ENCODE measurements at regions not wholly inside any gene's neighbourhood (a gene's known extent, or its start where the extent isn't known, plus 50 kb on each side); places are given as distances from the start of the nearest gene placed in this dataset.
"Not testable (repeated sequence)": the region's sequence is repeated elsewhere in the genome, so short reads cannot be mapped to it uniquely, and the experiment has no call there.

DNA sequence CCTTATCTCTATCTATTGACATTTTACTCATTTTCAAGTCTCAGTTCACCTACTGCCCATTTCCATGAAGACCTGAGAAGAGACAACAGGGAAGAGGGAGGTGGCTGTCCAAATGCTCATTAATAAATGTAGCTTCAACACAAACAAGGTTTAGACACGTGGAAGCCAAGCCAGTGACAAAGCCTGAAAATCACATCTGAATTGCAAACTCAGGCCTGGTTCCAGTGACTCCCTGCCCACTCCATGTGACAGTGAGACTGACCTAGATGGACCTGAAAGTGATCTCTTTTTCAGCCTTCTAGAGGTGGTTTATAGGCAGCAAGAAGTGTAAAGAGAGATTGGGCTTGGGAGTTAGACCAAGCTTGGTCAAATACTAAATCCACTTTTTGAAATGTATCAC is 126.6 kb upstream of the BCL6 start:
- H3K9me3 Mint-ChIP-seq, result no peaks in the 10 kb centered on the region
- H3K4me3 Mint-ChIP-seq, result no peak overlapping the region
- peaks cover 2% of the 10 kb centered on the region for H3K36me3 Mint-ChIP-seq (ENCODE audit: insufficient read depth)
- ATAC-seq (replicated peaks; ENCODE audit: extremely low read depth, poor library complexity, severe bottlenecking) (no peak), DNase-seq (ENCODE audit: low spot score in 2 of 2) (no peak)
- no peak overlapping the region for H3K27ac Mint-ChIP-seq (ENCODE audit: low read depth)
- no peaks in the 10 kb centered on the region for H3K27me3 Mint-ChIP-seq
- H3K4me1 Mint-ChIP-seq, result no peaks in the 10 kb centered on the region

DNA sequence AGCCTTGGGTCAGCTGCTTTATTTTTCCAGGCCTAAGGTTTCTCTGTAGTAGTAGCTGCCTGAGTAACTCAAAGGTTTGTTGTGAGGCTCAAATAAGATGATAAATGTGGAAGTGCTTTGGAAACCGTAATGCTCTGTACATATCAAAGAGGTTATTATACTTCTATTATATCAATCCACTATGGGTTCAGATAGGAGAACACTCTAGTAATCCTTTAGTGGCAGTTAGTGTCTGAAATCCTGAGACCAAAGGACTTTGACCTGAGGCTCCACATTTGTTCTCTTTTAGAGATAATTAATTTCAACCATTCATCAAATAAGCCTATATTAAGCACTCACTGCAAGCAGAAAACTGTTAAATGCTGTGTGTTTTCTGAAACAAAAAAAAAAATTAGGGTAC is 128.6 kb upstream of the BCL6 start:
- Mint-ChIP-seq H3K9me3 (no peaks in the 10 kb centered on the region), H3K27ac (ENCODE audit: low read depth) (no peak overlapping the region), H3K36me3 (ENCODE audit: insufficient read depth) (peaks cover 2% of the 10 kb centered on the region), H3K4me1 (no peaks in the 10 kb centered on the region), H3K4me3 (no peak overlapping the region), H3K27me3 (no peaks in the 10 kb centered on the region)
- DNase-seq (ENCODE audit: low spot score in 2 of 2) (no peak), ATAC-seq (replicated peaks; ENCODE audit: extremely low read depth, poor library complexity, severe bottlenecking) (no peak)

DNA sequence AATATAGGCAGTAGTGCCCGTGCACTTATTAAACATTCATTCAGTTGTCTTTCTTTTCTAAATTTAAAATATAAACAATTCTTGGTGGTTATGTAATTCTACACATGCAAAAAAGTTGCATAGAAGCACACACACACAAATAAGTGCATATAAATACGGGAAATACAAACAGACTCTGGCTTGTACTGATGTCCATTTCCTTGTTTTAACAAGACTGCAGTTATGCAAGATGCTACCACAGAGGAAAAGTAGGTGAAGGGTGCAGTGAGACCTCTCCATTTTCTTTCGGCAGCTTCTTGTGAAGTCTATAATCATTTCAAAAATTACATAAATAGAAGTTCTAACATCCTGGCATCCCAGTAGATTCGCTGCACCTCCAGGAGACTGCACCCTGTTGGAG is 130.6 kb upstream of the BCL6 start:
- no peaks in the 10 kb centered on the region for H3K9me3 Mint-ChIP-seq
- H3K4me3 Mint-ChIP-seq, result no peak overlapping the region
- DNase-seq (ENCODE audit: low spot score in 2 of 2) (no peak), ATAC-seq (replicated peaks; ENCODE audit: extremely low read depth, poor library complexity, severe bottlenecking) (no peak)
- no peaks in the 10 kb centered on the region for H3K27me3 Mint-ChIP-seq
- no peaks in the 10 kb centered on the region for H3K4me1 Mint-ChIP-seq
- peaks cover 2% of the 10 kb centered on the region for H3K36me3 Mint-ChIP-seq (ENCODE audit: insufficient read depth)
- H3K27ac Mint-ChIP-seq (ENCODE audit: low read depth), result no peak overlapping the region

GRCh38 chr3:187878772-187879518 is 133.7 kb upstream of the BCL6 start:
- no peaks in the 10 kb centered on the region for H3K4me1 Mint-ChIP-seq
- no peak overlapping the region for H3K4me3 Mint-ChIP-seq
- no peaks in the 10 kb centered on the region for H3K27me3 Mint-ChIP-seq
- DNase-seq (ENCODE audit: low spot score in 2 of 2) (no peak), ATAC-seq (replicated peaks; ENCODE audit: extremely low read depth, poor library complexity, severe bottlenecking) (no peak)
- H3K36me3 Mint-ChIP-seq (ENCODE audit: insufficient read depth), result peaks cover 2% of the 10 kb centered on the region
- H3K27ac Mint-ChIP-seq (ENCODE audit: low read depth), result no peak overlapping the region
- no peaks in the 10 kb centered on the region for H3K9me3 Mint-ChIP-seq

DNA sequence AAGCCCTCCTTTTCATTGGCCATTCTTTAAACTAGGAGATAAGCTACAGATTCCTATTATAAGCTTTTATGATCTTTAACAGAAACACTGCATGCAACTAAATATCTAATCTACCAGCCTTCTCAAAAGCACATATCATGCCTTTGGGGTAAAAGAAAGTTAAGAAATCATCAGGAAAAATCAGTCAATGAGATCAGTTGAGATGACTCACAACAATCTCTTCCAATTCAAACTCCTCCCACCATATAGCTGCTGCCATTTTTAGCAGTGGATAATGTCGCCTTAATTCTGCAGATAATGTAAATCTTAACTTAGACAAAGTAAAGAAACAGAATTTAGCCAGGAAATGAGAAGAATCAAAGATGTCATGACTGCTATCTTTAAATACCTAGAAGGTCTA is 135.2 kb upstream of the BCL6 start:
- no peaks in the 10 kb centered on the region for H3K36me3 Mint-ChIP-seq (ENCODE audit: insufficient read depth)
- DNase-seq (ENCODE audit: low spot score in 2 of 2), result no peak

GRCh38 chr3:187880851-187881250 is 135.6 kb upstream of the BCL6 start:
- no peak for DNase-seq (ENCODE audit: low spot score in 2 of 2)
- H3K27me3 Mint-ChIP-seq, result no peaks in the 10 kb centered on the region
- no peak for ATAC-seq (replicated peaks; ENCODE audit: extremely low read depth, poor library complexity, severe bottlenecking)
- no peak overlapping the region for H3K27ac Mint-ChIP-seq (ENCODE audit: low read depth)
- H3K9me3 Mint-ChIP-seq, result no peaks in the 10 kb centered on the region
- H3K4me1 Mint-ChIP-seq, result no peaks in the 10 kb centered on the region
- no peak overlapping the region for H3K4me3 Mint-ChIP-seq
- no peaks in the 10 kb centered on the region for H3K36me3 Mint-ChIP-seq (ENCODE audit: insufficient read depth)

More for the DNA sequence above, 135.2 kb upstream of the BCL6 start:
- Mint-ChIP-seq H3K4me1 (no peaks in the 10 kb centered on the region), H3K27ac (ENCODE audit: low read depth) (no peak overlapping the region), H3K9me3 (no peaks in the 10 kb centered on the region), H3K4me3 (no peak overlapping the region), H3K27me3 (no peaks in the 10 kb centered on the region)
- no peak for ATAC-seq (replicated peaks; ENCODE audit: extremely low read depth, poor library complexity, severe bottlenecking)

- Mint-ChIP-seq H3K9me3 (no peaks in the 10 kb centered on the region), H3K4me3 (no peak overlapping the region), H3K4me1 (peaks cover 9% of the 10 kb centered on the region), H3K27me3 (no peaks in the 10 kb centered on the region), H3K27ac (ENCODE audit: low read depth) (no peak overlapping the region), H3K36me3 (ENCODE audit: insufficient read depth) (peaks cover 2% of the 10 kb centered on the region)
- DNase-seq (ENCODE audit: low spot score in 2 of 2) (no peak), ATAC-seq (replicated peaks; ENCODE audit: extremely low read depth, poor library complexity, severe bottlenecking) (no peak)
Measured at GRCh38 chr3:187888701-187889100, 143.4 kb upstream of the BCL6 start.

GRCh38 chr3:187889106-187889505 is 143.8 kb upstream of the BCL6 start:
- Mint-ChIP-seq H3K27ac (ENCODE audit: low read depth) (peak overlapping the region; percentile 46), H3K9me3 (no peaks in the 10 kb centered on the region), H3K27me3 (no peaks in the 10 kb centered on the region), H3K4me1 (peaks cover 9% of the 10 kb centered on the region), H3K36me3 (ENCODE audit: insufficient read depth) (peaks cover 2% of the 10 kb centered on the region), H3K4me3 (no peak overlapping the region)
- DNase-seq (ENCODE audit: low spot score in 2 of 2) (no peak), ATAC-seq (replicated peaks; ENCODE audit: extremely low read depth, poor library complexity, severe bottlenecking) (no peak)

- DNase-seq (ENCODE audit: low spot score in 2 of 2), result no peak
- no peaks in the 10 kb centered on the region for H3K9me3 Mint-ChIP-seq
- peaks cover 2% of the 10 kb centered on the region for H3K36me3 Mint-ChIP-seq (ENCODE audit: insufficient read depth)
- no peak for ATAC-seq (replicated peaks; ENCODE audit: extremely low read depth, poor library complexity, severe bottlenecking)
- H3K4me1 Mint-ChIP-seq, result peaks cover 9% of the 10 kb centered on the region
- peak overlapping the region; percentile 46 for H3K27ac Mint-ChIP-seq (ENCODE audit: low read depth)
- H3K4me3 Mint-ChIP-seq, result peak overlapping the region; percentile 55
- H3K27me3 Mint-ChIP-seq, result no peaks in the 10 kb centered on the region
Measured at GRCh38 chr3:187889601-187890404, 144.5 kb upstream of the BCL6 start.

DNA sequence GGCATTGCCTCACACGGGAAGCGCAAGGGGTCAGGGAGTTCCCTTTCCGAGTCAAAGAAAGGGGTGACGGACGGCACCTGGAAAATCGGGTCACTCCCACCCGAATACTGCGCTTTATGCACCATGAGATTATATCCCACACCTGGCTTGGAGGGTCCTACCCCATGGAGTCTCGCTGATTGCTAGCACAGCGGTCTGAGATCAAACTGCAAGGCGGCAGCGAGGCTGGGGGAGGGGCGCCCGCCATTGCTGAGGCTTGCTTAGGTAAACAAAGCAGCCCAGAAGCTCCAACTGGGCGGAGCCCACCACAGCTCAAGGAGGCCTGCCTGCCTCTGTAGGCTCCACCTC is 145.1 kb upstream of the BCL6 start:
- not testable (repeated sequence) for H3K4me3 Mint-ChIP-seq; DNase-seq (ENCODE audit: low spot score in 2 of 2); H3K9me3 Mint-ChIP-seq; H3K36me3 Mint-ChIP-seq (ENCODE audit: insufficient read depth); H3K27me3 Mint-ChIP-seq; ATAC-seq (replicated peaks; ENCODE audit: extremely low read depth, poor library complexity, severe bottlenecking); H3K4me1 Mint-ChIP-seq; H3K27ac Mint-ChIP-seq (ENCODE audit: low read depth)

- ATAC-seq (replicated peaks; ENCODE audit: extremely low read depth, poor library complexity, severe bottlenecking), result no peak
- Mint-ChIP-seq H3K4me1 (no peaks in the 10 kb centered on the region), H3K27me3 (no peaks in the 10 kb centered on the region), H3K36me3 (ENCODE audit: insufficient read depth) (no peaks in the 10 kb centered on the region), H3K27ac (ENCODE audit: low read depth) (no peak overlapping the region), H3K4me3 (no peak overlapping the region), H3K9me3 (no peaks in the 10 kb centered on the region)
- DNase-seq (ENCODE audit: low spot score in 2 of 2), result no peak
Measured at GRCh38 chr3:187896646-187897045, 151.4 kb upstream of the BCL6 start.

GRCh38 chr3:187899246-187899645 is 154.0 kb upstream of the BCL6 start:
- Mint-ChIP-seq H3K9me3 (no peaks in the 10 kb centered on the region), H3K4me1 (no peaks in the 10 kb centered on the region), H3K27ac (ENCODE audit: low read depth) (no peak overlapping the region), H3K4me3 (no peak overlapping the region), H3K27me3 (no peaks in the 10 kb centered on the region), H3K36me3 (ENCODE audit: insufficient read depth) (no peaks in the 10 kb centered on the region)
- DNase-seq (ENCODE audit: low spot score in 2 of 2), result no peak
- no peak for ATAC-seq (replicated peaks; ENCODE audit: extremely low read depth, poor library complexity, severe bottlenecking)

Data from central memory CD8-positive, alpha-beta T cell (primary cell).